Astrocyte (in vitro differentiated cells and primary cell): ENCODE measurements at regions not wholly inside any gene's neighbourhood (a gene's known extent, or its start where the extent isn't known, plus 50 kb on each side); places are given as distances from the start of the nearest gene placed in this dataset.

Source experiments
- DNase-seq: peaks from one replicate; pipeline ENCODE4 v3.0.0-alpha.2; 2010; ENCODE audit warnings: low read depth
- FAIRE-seq: peaks from 2 replicates; lab custom pipeline; 2011; peaks lifted over from hg19 to GRCh38; lab: Jason Lieb, UNC
- H2AFZ ChIP-seq: 2 replicates; pipeline ENCODE4 v1.6.0; 2012; ENCODE audit warnings: low read depth, low read length, inconsistent platforms
- H3K27ac ChIP-seq: 2 replicates; pipeline ENCODE4 v1.5.1; 2011; ENCODE audit warnings: low read depth, low read length, inconsistent platforms
- H3K27me3 ChIP-seq: 2 replicates; pipeline ENCODE4 v1.6.0; 2011; ENCODE audit warnings: low read length, inconsistent platforms; ENCODE audit not compliant: insufficient read depth
- H3K36me3 ChIP-seq: 2 replicates; pipeline ENCODE4 v1.5.1; 2011; ENCODE audit warnings: low read length, inconsistent platforms; ENCODE audit not compliant: insufficient read depth
- H3K4me1 ChIP-seq: 2 replicates; pipeline ENCODE4 v1.5.1; 2011; ENCODE audit warnings: low read length, inconsistent platforms; ENCODE audit not compliant: insufficient read depth
- H3K4me2 ChIP-seq: 2 replicates; pipeline ENCODE4 v1.6.0; 2012; ENCODE audit warnings: low read length, inconsistent platforms
- H3K4me3 ChIP-seq: 2 replicates; pipeline ENCODE4 v1.5.1; 2011; ENCODE audit warnings: low read depth, mild to moderate bottlenecking, low read length, inconsistent platforms; ENCODE audit not compliant: insufficient read depth
- H3K79me2 ChIP-seq: 2 replicates; pipeline ENCODE4 v1.6.0; 2012; ENCODE audit warnings: mild to moderate bottlenecking, low read length, inconsistent platforms; ENCODE audit not compliant: insufficient read depth
- H3K9ac ChIP-seq: 2 replicates; pipeline ENCODE4 v1.6.0; 2012; ENCODE audit warnings: mild to moderate bottlenecking, low read length, inconsistent platforms
- H3K9me3 ChIP-seq: 2 replicates; pipeline ENCODE4 v1.5.1; 2012; ENCODE audit warnings: low read depth, mild to moderate bottlenecking, low read length, inconsistent platforms; ENCODE audit not compliant: insufficient read depth
- H4K20me1 ChIP-seq: 2 replicates; pipeline ENCODE4 v1.6.0; 2012; ENCODE audit warnings: low read length, inconsistent platforms; ENCODE audit not compliant: insufficient read depth
- H3K27ac Mint-ChIP-seq: one replicate; pipeline ENCODE4 v1.8.0; 2021; ENCODE audit warnings: mild to moderate bottlenecking, mixed read lengths; ENCODE audit not compliant: unreplicated experiment
- H3K27me3 Mint-ChIP-seq: one replicate; pipeline ENCODE4 v1.8.0; 2021; ENCODE audit warnings: low read depth, mixed read lengths; ENCODE audit not compliant: unreplicated experiment
- H3K36me3 Mint-ChIP-seq: one replicate; pipeline ENCODE4 v1.8.0; 2021; ENCODE audit warnings: low read depth, mixed read lengths; ENCODE audit not compliant: unreplicated experiment
- H3K4me1 Mint-ChIP-seq: one replicate; pipeline ENCODE4 v1.8.0; 2021; ENCODE audit warnings: low read depth, mixed read lengths; ENCODE audit not compliant: unreplicated experiment
- H3K4me3 Mint-ChIP-seq: one replicate; pipeline ENCODE4 v1.8.0; 2021; ENCODE audit warnings: mild to moderate bottlenecking, moderate library complexity, mixed read lengths; ENCODE audit not compliant: unreplicated experiment
- H3K9me3 Mint-ChIP-seq: one replicate; pipeline ENCODE4 v1.8.0; 2021; ENCODE audit warnings: mild to moderate bottlenecking, mixed read lengths; ENCODE audit not compliant: unreplicated experiment
- CTCF ChIP-seq: IDR thresholded peaks from 2 replicates; pipeline ENCODE4 v1.5.1; 2011; ENCODE audit warnings: low read depth, mild to moderate bottlenecking, inconsistent platforms, low read length, moderate library complexity; ENCODE audit not compliant: insufficient read depth
- EZH2 ChIP-seq: IDR thresholded peaks from 2 replicates; pipeline ENCODE4 v1.6.1; 2012; ENCODE audit warnings: mild to moderate bottlenecking, low read length, inconsistent platforms; ENCODE audit not compliant: insufficient read depth

- Histone ChIP-seq H3K4me2 (peak overlapping the region; percentile 53), H3K27ac (peak overlapping the region; percentile 51), H3K4me1 (peaks cover 11% of the 10 kb centered on the region), H2AFZ (peak overlapping the region; percentile 35), H3K79me2 (no peaks in the 10 kb centered on the region), H3K36me3 (no peaks in the 10 kb centered on the region), H3K9ac (peak overlapping the region; percentile 28), H3K9me3 (peaks cover 5% of the 10 kb centered on the region), H4K20me1 (no peaks in the 10 kb centered on the region), H3K27me3 (no peaks in the 10 kb centered on the region), H3K4me3 (no peak overlapping the region)
- H3K4me3 Mint-ChIP-seq: no peak overlapping the region
- TF ChIP-seq CTCF (no peak), EZH2 (no peak)
- H3K36me3 Mint-ChIP-seq: no peaks in the 10 kb centered on the region
- peak overlapping the region; percentile 90 for H3K27ac Mint-ChIP-seq
- H3K4me1 Mint-ChIP-seq: peaks cover 12% of the 10 kb centered on the region
- no peaks in the 10 kb centered on the region for H3K27me3 Mint-ChIP-seq
- peak; percentile 98 for DNase-seq
- FAIRE-seq: peak; percentile 99
- H3K9me3 Mint-ChIP-seq: peaks cover 18% of the 10 kb centered on the region
Measured at GRCh38 chr13:106318941-106319411, 216.5 kb downstream of the EFNB2 start.

- Histone ChIP-seq H2AFZ (no peak overlapping the region), H3K79me2 (no peaks in the 10 kb centered on the region), H3K4me2 (no peak overlapping the region), H3K27ac (no peak overlapping the region), H3K4me3 (no peak overlapping the region), H3K27me3 (no peaks in the 10 kb centered on the region), H3K9me3 (no peaks in the 10 kb centered on the region), H4K20me1 (no peaks in the 10 kb centered on the region), H3K4me1 (peaks cover 8% of the 10 kb centered on the region), H3K36me3 (no peaks in the 10 kb centered on the region), H3K9ac (no peak overlapping the region)
- Mint-ChIP-seq H3K4me3 (no peak overlapping the region), H3K4me1 (peaks cover 6% of the 10 kb centered on the region), H3K27me3 (no peaks in the 10 kb centered on the region), H3K36me3 (no peaks in the 10 kb centered on the region), H3K27ac (no peak overlapping the region), H3K9me3 (no peaks in the 10 kb centered on the region)
- DNase-seq (no peak), FAIRE-seq (no peak)
- no peak for TF ChIP-seq EZH2
- TF ChIP-seq CTCF: no peak
Measured at GRCh38 chr13:106314417-106314816, 221.0 kb downstream of the EFNB2 start.

- no peak overlapping the region for H3K27ac ChIP-seq
- DNase-seq: no peak
- no peak overlapping the region for H3K4me2 ChIP-seq
- TF ChIP-seq EZH2: no peak
- TF ChIP-seq CTCF: no peak
- Mint-ChIP-seq H3K4me1 (no peaks in the 10 kb centered on the region), H3K36me3 (no peaks in the 10 kb centered on the region), H3K27me3 (no peaks in the 10 kb centered on the region), H3K4me3 (no peak overlapping the region), H3K9me3 (peaks cover 14% of the 10 kb centered on the region), H3K27ac (no peak overlapping the region)
- FAIRE-seq: no peak
- H3K27me3 ChIP-seq: no peaks in the 10 kb centered on the region
- H3K4me3 ChIP-seq: no peak overlapping the region
- H4K20me1 ChIP-seq: no peaks in the 10 kb centered on the region
- peaks cover 3% of the 10 kb centered on the region for H3K9me3 ChIP-seq
- no peaks in the 10 kb centered on the region for H3K79me2 ChIP-seq
- no peaks in the 10 kb centered on the region for H3K36me3 ChIP-seq
- H3K4me1 ChIP-seq: no peaks in the 10 kb centered on the region
- H2AFZ ChIP-seq: no peak overlapping the region
- H3K9ac ChIP-seq: no peak overlapping the region
Measured at GRCh38 chr13:106311004-106311403, 224.5 kb downstream of the EFNB2 start.
